Hepatocyte (in vitro differentiated cells): ENCODE measurements at regions not wholly inside any gene's neighbourhood (a gene's known extent, or its start where the extent isn't known, plus 50 kb on each side); places are given as distances from the start of the nearest gene placed in this dataset.
"Not testable (repeated sequence)": the region's sequence is repeated elsewhere in the genome, so short reads cannot be mapped to it uniquely, and the experiment has no call there.

Experiments used
- DNase-seq: peaks from one replicate; pipeline ENCODE4 v3.0.0-alpha.2; 2016; ENCODE audit warnings: low spot score
- H2AFZ ChIP-seq: fragments of 200-600 bp; sonication (generic); 2 replicates; pipeline ENCODE4 v1.6.0; 2016; ENCODE audit warnings: antibody characterized with exemption, mild to moderate bottlenecking
- H3K27ac ChIP-seq: fragments of 200-600 bp; sonication (generic); 2 replicates; pipeline ENCODE4 v1.5.1; 2016; ENCODE audit warnings: mild to moderate bottlenecking
- H3K27me3 ChIP-seq: fragments of 200-600 bp; sonication (generic); 2 replicates; pipeline ENCODE4 v1.6.1; 2016
- H3K36me3 ChIP-seq: fragments of 200-600 bp; sonication (generic); replicated peaks from 2 replicates; pipeline ENCODE4 v1.5.1; 2016; ENCODE audit warnings: low read depth; ENCODE audit not compliant: insufficient read depth
- H3K4me1 ChIP-seq: fragments of 200-600 bp; sonication (generic); 2 replicates; pipeline ENCODE4 v1.5.1; 2016; ENCODE audit warnings: mild to moderate bottlenecking, moderate library complexity; ENCODE audit not compliant: insufficient read depth
- H3K4me2 ChIP-seq: fragments of 200-600 bp; sonication (generic); 2 replicates; pipeline ENCODE4 v1.6.0; 2016
- H3K4me3 ChIP-seq: fragments of 200-600 bp; sonication (generic); 2 replicates; pipeline ENCODE4 v1.5.1; 2016; ENCODE audit warnings: mild to moderate bottlenecking
- H3K79me2 ChIP-seq: fragments of 200-600 bp; sonication (generic); 2 replicates; pipeline ENCODE4 v1.6.0; 2017; ENCODE audit warnings: mild to moderate bottlenecking
- H3K9me2 ChIP-seq: fragments of 200-600 bp; sonication (generic); replicated peaks from 2 replicates; pipeline ENCODE4 v1.6.0; 2017; ENCODE audit warnings: mild to moderate bottlenecking; ENCODE audit not compliant: insufficient read depth
- H3K9me3 ChIP-seq: fragments of 200-600 bp; sonication (generic); 2 replicates; pipeline ENCODE4 v1.5.1; 2016; ENCODE audit warnings: low read depth, mild to moderate bottlenecking
- H4K20me1 ChIP-seq: fragments of 200-600 bp; sonication (generic); 2 replicates; pipeline ENCODE4 v1.6.0; 2016; ENCODE audit warnings: mild to moderate bottlenecking; ENCODE audit not compliant: insufficient read depth, poor library complexity, severe bottlenecking
- EZH2 ChIP-seq: fragments of 200-600 bp; sonication (generic); IDR thresholded peaks from 2 replicates; pipeline ENCODE4 v1.6.1; 2016; ENCODE audit warnings: antibody characterized with exemption, mild to moderate bottlenecking, borderline replicate concordance
- EZH2phosphoT487 ChIP-seq: fragments of 200-600 bp; sonication (generic); IDR thresholded peaks from one replicate; pipeline ENCODE4 v1.6.1; 2018; ENCODE audit warnings: antibody characterized with exemption, mild to moderate bottlenecking, low read depth, moderate library complexity; ENCODE audit not compliant: unreplicated experiment, severe bottlenecking
- WGBS: methylation state at CpG from one replicate; pipeline ENCODE4 v1.1.6; 2016; ENCODE audit warnings: low lambda C conversion rate; ENCODE audit errors: missing lambda C conversion rate; 5-methylcytosine and 5-hydroxymethylcytosine counted together
- TF ChIP-seq, protein P1 (sequence below): fragments of 200-600 bp; sonication (generic); IDR thresholded peaks from 2 replicates; pipeline ENCODE4 v1.5.1; 2016; ENCODE audit warnings: antibody characterized with exemption, mild to moderate bottlenecking; ENCODE audit not compliant: poor library complexity

DNA sequence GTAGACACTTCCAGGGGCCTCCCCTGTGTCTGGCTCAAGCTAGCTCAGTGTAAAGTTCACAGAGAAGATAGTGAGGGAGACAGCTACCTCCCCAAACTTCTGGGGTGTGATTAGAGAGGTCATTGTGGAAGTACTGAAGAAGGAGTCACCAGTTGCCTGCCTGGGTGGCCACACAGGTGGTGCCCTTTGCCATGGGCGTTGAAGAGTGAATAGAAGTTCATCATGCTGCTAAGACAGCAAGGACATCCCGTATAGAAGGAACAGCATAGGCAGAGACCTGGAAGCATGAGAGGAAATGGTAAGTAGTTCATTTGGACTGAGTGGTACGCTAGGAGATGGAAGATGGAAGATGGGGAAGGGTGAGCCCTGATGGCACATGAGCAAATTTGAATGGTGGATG, 110.1 kb downstream of the PJA1 start:
- no peaks in the 10 kb centered on the region for H3K27me3 ChIP-seq
- no peaks in the 10 kb centered on the region for H3K79me2 ChIP-seq
- no peak overlapping the region for H3K4me2 ChIP-seq
- H2AFZ ChIP-seq = no peak overlapping the region
- H3K4me3 ChIP-seq = no peak overlapping the region
- H3K9me2 ChIP-seq = no peaks in the 10 kb centered on the region
- DNase-seq = no peak
- TF ChIP-seq, protein P1, sequence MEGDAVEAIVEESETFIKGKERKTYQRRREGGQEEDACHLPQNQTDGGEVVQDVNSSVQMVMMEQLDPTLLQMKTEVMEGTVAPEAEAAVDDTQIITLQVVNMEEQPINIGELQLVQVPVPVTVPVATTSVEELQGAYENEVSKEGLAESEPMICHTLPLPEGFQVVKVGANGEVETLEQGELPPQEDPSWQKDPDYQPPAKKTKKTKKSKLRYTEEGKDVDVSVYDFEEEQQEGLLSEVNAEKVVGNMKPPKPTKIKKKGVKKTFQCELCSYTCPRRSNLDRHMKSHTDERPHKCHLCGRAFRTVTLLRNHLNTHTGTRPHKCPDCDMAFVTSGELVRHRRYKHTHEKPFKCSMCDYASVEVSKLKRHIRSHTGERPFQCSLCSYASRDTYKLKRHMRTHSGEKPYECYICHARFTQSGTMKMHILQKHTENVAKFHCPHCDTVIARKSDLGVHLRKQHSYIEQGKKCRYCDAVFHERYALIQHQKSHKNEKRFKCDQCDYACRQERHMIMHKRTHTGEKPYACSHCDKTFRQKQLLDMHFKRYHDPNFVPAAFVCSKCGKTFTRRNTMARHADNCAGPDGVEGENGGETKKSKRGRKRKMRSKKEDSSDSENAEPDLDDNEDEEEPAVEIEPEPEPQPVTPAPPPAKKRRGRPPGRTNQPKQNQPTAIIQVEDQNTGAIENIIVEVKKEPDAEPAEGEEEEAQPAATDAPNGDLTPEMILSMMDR = no peak
- no peak for TF ChIP-seq EZH2
- no peak for TF ChIP-seq EZH2phosphoT487
- no peaks in the 10 kb centered on the region for H3K9me3 ChIP-seq
- H4K20me1 ChIP-seq = no peaks in the 10 kb centered on the region
- WGBS = 75% methylated on average over 3 of the region's 3 CpGs
- H3K4me1 ChIP-seq = no peaks in the 10 kb centered on the region
- H3K36me3 ChIP-seq = no peaks in the 10 kb centered on the region
- H3K27ac ChIP-seq = no peak overlapping the region

DNA sequence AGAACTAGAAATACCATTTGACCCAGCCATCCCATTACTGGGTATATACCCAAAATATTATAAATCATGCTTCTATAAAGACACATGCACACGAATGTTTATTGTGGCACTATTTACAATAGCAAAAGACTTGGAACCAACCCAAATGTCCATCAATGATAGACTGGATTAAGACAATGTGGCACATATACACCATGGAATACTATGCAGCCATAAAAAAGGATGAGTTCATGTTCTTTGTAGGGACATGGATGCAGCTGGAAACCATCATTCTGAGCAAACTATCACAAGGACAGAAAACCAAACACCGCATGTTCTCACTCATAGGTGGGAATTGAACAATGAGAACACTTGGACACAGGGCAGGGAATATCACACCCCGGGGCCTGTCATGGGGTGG, 110.8 kb downstream of the PJA1 start:
- H2AFZ ChIP-seq, H3K4me3 ChIP-seq, DNase-seq, H3K4me1 ChIP-seq, H3K27ac ChIP-seq, H3K4me2 ChIP-seq, H3K9me2 ChIP-seq, H3K36me3 ChIP-seq, H3K9me3 ChIP-seq, H3K79me2 ChIP-seq, H4K20me1 ChIP-seq, H3K27me3 ChIP-seq: not testable (repeated sequence)
- WGBS = 89% methylated on average over 3 of the region's 3 CpGs

DNA sequence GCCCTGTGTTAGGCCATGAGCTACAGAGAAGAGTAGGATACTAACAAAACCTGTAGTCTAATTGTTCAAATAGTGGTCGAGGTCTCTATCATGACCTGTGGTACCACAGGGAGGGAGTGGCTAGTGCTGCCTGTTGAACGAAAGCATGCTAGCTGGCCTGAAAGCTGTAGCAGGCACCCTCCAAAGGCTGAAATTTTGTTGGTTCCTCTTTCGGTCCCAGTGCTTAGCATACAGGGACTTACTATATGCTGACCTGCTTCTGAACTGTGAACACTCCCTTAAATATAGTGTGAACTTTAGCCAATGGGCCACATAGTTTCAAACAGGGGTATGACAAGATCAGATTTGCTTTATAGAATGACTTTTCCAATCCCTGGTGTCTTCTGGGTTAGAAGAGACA, 113.4 kb downstream of the PJA1 start:
- Histone ChIP-seq H3K4me3 (no peak overlapping the region), H3K9me2 (no peaks in the 10 kb centered on the region), H3K4me2 (no peak overlapping the region), H3K36me3 (no peaks in the 10 kb centered on the region), H3K27me3 (no peaks in the 10 kb centered on the region), H3K79me2 (no peaks in the 10 kb centered on the region), H3K27ac (no peak overlapping the region), H4K20me1 (no peaks in the 10 kb centered on the region), H2AFZ (no peak overlapping the region), H3K4me1 (no peaks in the 10 kb centered on the region), H3K9me3 (no peaks in the 10 kb centered on the region)
- DNase-seq = no peak
- WGBS = 72% methylated on average over 3 of the region's 3 CpGs
- TF ChIP-seq, protein P1 = no peak
- TF ChIP-seq EZH2 = no peak
- no peak for TF ChIP-seq EZH2phosphoT487

GRCh38 chrX:69050051-69050765, 115.0 kb downstream of the PJA1 start:
- H3K9me3 ChIP-seq = no peaks in the 10 kb centered on the region
- WGBS = 81% methylated on average over 4 of the region's 4 CpGs
- no peak for DNase-seq
- no peaks in the 10 kb centered on the region for H3K9me2 ChIP-seq
- no peak overlapping the region for H3K27ac ChIP-seq
- H3K36me3 ChIP-seq = no peaks in the 10 kb centered on the region
- H2AFZ ChIP-seq = no peak overlapping the region
- H3K4me1 ChIP-seq = no peaks in the 10 kb centered on the region
- no peak overlapping the region for H3K4me2 ChIP-seq
- H4K20me1 ChIP-seq = no peaks in the 10 kb centered on the region
- H3K27me3 ChIP-seq = no peaks in the 10 kb centered on the region
- no peaks in the 10 kb centered on the region for H3K79me2 ChIP-seq
- TF ChIP-seq, protein P1 = no peak
- TF ChIP-seq EZH2 = no peak
- TF ChIP-seq EZH2phosphoT487 = no peak
- H3K4me3 ChIP-seq = no peak overlapping the region
